SU-DHL-6 (cell line): ENCODE measurements at regions not wholly inside any gene's neighbourhood (a gene's known extent, or its start where the extent isn't known, plus 50 kb on each side); places are given as distances from the start of the nearest gene placed in this dataset.

Experiments used
- H2AFZ ChIP-seq: fragments of 200-600 bp; sonication (generic); 2 replicates; pipeline ENCODE4 v1.6.1; 2014; ENCODE audit warnings: low read depth, mild to moderate bottlenecking, moderate library complexity, mixed read lengths, antibody characterized with exemption, low read length; ENCODE audit not compliant: severe bottlenecking
- H3F3A ChIP-seq: fragments of 200-600 bp; shearing (Covaris generic); 2 replicates; pipeline ENCODE4 v1.6.0; 2016; ENCODE audit warnings: antibody characterized with exemption, mild to moderate bottlenecking; ENCODE audit not compliant: insufficient read depth
- H3K27ac ChIP-seq: fragments of 200-600 bp; sonication (generic); 2 replicates; pipeline ENCODE4 v1.5.1; 2016; ENCODE audit warnings: low read depth, mild to moderate bottlenecking, low read length, moderate library complexity, mixed read lengths
- H3K27me3 ChIP-seq: fragments of 200-600 bp; sonication (generic), shearing (Covaris generic); 2 replicates; pipeline ENCODE4 v1.6.0; 2014; ENCODE audit warnings: mild to moderate bottlenecking, low read length
- H3K36me3 ChIP-seq: fragments of 200-600 bp; sonication (generic); 2 replicates; pipeline ENCODE4 v1.6.1; 2014; ENCODE audit warnings: mild to moderate bottlenecking, low read length, mixed read lengths
- H3K4me2 ChIP-seq: fragments of 300-600, 200-600 bp; shearing (Covaris generic), sonication (generic); 2 replicates; pipeline ENCODE4 v1.6.0; 2014; ENCODE audit warnings: low read length, low read depth, mild to moderate bottlenecking; ENCODE audit not compliant: poor library complexity, severe bottlenecking
- H3K4me3 ChIP-seq: fragments of 200-600 bp; sonication (generic); 2 replicates; pipeline ENCODE4 v1.5.1; 2014; ENCODE audit warnings: antibody characterized with exemption, low read length, mild to moderate bottlenecking, mixed read lengths; ENCODE audit not compliant: insufficient read depth, poor library complexity, severe bottlenecking
- H3K79me2 ChIP-seq: fragments of 200-600 bp; sonication (generic); 2 replicates; pipeline ENCODE4 v1.6.1; 2014; ENCODE audit warnings: mild to moderate bottlenecking, low read length, moderate library complexity; ENCODE audit not compliant: insufficient read depth
- H3K9ac ChIP-seq: fragments of 200-600 bp; sonication (generic); 2 replicates; pipeline ENCODE4 v1.7.0; 2014; ENCODE audit warnings: mild to moderate bottlenecking, low read length
- H3K9me2 ChIP-seq: fragments of 200-600 bp; sonication (generic); replicated peaks from 2 replicates; pipeline ENCODE4 v1.6.1; 2014; ENCODE audit warnings: low read length; ENCODE audit not compliant: insufficient read depth
- H3K9me3 ChIP-seq: fragments of 200-600 bp; sonication (generic); 2 replicates; pipeline ENCODE4 v1.6.1; 2014; ENCODE audit warnings: low read length, mixed read lengths; ENCODE audit not compliant: insufficient read depth
- H4K20me1 ChIP-seq: fragments of 200-600 bp; sonication (generic); 2 replicates; pipeline ENCODE4 v1.6.1; 2014; ENCODE audit warnings: low read depth, mild to moderate bottlenecking, antibody characterized with exemption, low read length, moderate library complexity, mixed read lengths
- EZH2phosphoT487 ChIP-seq: fragments of 200-600 bp; sonication (generic), shearing (Covaris generic); conservative IDR thresholded peaks from 2 replicates; pipeline ENCODE4 v1.6.1; 2018; ENCODE audit warnings: mild to moderate bottlenecking, antibody characterized with exemption, low read length, moderate library complexity, mixed read lengths
- TF ChIP-seq, protein P1 (sequence below): fragments of 200-600 bp; sonication (generic); IDR thresholded peaks from one replicate; pipeline ENCODE4 v1.5.1; 2017; ENCODE audit warnings: antibody characterized with exemption, mild to moderate bottlenecking, low read length, moderate library complexity; ENCODE audit not compliant: insufficient read depth, poor library complexity, severe bottlenecking

DNA sequence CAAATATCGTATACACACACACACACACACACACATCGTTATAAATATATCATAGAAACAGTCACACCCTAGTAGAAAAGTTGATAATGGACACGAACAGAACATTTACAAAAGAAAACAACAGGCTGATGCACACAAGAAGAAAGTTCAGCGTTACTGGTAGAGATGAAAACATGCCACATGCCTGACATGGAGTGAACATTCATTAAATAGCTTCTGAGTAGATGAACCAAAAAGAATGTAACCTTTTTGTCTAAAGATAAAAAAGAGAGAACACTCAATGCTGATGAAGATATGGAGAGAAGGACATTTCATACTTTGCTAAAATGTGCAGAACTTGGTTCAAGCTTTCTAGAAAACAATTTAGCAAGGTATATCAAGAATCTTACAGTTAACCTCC is 173.4 kb upstream of the KLF14 start:
- Histone ChIP-seq H2AFZ (no peak overlapping the region), H3F3A (no peaks in the 10 kb centered on the region; the same call in 1 of the 2 replicates), H3K4me2 (no peak overlapping the region), H3K36me3 (no peaks in the 10 kb centered on the region), H3K9me3 (no peaks in the 10 kb centered on the region), H3K9me2 (no peaks in the 10 kb centered on the region), H3K9ac (no peak overlapping the region), H3K79me2 (peaks cover 5% of the 10 kb centered on the region; the same call in 1 of the 2 replicates), H3K4me3 (no peak overlapping the region), H3K27ac (no peak overlapping the region), H3K27me3 (no peaks in the 10 kb centered on the region), H4K20me1 (no peaks in the 10 kb centered on the region)
- no peak for TF ChIP-seq EZH2phosphoT487
- TF ChIP-seq, protein P1, sequence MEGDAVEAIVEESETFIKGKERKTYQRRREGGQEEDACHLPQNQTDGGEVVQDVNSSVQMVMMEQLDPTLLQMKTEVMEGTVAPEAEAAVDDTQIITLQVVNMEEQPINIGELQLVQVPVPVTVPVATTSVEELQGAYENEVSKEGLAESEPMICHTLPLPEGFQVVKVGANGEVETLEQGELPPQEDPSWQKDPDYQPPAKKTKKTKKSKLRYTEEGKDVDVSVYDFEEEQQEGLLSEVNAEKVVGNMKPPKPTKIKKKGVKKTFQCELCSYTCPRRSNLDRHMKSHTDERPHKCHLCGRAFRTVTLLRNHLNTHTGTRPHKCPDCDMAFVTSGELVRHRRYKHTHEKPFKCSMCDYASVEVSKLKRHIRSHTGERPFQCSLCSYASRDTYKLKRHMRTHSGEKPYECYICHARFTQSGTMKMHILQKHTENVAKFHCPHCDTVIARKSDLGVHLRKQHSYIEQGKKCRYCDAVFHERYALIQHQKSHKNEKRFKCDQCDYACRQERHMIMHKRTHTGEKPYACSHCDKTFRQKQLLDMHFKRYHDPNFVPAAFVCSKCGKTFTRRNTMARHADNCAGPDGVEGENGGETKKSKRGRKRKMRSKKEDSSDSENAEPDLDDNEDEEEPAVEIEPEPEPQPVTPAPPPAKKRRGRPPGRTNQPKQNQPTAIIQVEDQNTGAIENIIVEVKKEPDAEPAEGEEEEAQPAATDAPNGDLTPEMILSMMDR, result no peak

DNA sequence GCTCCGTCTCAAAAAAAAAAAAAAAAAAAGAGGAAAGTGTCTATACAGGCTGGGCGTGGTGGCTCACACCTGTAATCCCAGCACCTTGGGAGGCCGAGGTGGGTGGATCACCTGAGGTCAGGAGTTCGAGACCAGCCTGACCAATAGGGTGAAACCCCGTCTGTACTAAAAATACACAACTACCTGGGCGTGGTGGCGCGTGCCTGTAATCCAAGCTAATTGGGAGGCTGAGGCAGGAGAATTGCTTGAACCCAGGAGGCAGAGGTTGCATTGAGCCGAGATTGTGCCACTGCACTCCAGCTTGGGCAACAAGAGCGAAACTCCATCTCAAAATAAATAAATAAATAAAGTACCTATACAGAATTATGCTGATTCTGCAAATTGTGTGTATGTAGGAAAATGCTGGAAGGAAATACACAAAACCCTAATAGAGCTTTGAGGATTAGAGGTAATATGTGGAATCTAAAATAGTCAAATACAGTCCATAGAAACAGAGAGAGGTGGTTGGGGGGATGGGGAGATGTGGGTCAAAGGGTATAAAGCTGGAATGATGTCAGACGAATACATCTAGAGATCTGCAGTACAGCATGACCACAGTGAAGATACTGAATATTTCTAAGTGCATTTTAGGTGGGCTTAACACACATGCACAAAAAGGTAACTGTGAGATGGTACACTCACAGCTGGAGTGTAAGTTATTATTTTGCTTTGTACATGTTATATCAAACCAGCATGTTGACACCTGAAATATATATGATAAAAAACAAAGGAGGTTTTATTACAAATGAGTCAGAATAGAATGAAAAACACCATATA is 174.5 kb upstream of the KLF14 start:
- Histone ChIP-seq H4K20me1 (no peaks in the 10 kb centered on the region), H3K4me3 (no peak overlapping the region), H3F3A (peaks cover under 1% of the 10 kb centered on the region; the same call in 1 of the 2 replicates)

GRCh38 chr7:130909161-130909836 is 175.3 kb upstream of the KLF14 start:
- Histone ChIP-seq H2AFZ (no peak overlapping the region), H3K9ac (no peak overlapping the region), H3K27me3 (no peaks in the 10 kb centered on the region), H3K36me3 (no peaks in the 10 kb centered on the region), H3K27ac (no peak overlapping the region), H4K20me1 (no peaks in the 10 kb centered on the region), H3K9me2 (no peaks in the 10 kb centered on the region), H3K4me3 (no peak overlapping the region), H3K79me2 (peaks cover 11% of the 10 kb centered on the region; the same call in 1 of the 2 replicates), H3K9me3 (no peaks in the 10 kb centered on the region), H3F3A (peaks cover 7% of the 10 kb centered on the region), H3K4me2 (no peak overlapping the region)
- TF ChIP-seq, protein P1, result no peak
- no peak for TF ChIP-seq EZH2phosphoT487

More for the DNA sequence above, 174.5 kb upstream of the KLF14 start:
- H3K27ac ChIP-seq, result no peak overlapping the region
- peaks cover 11% of the 10 kb centered on the region; the same call in 1 of the 2 replicates for H3K79me2 ChIP-seq
- H3K9me3 ChIP-seq, result no peaks in the 10 kb centered on the region
- H3K9ac ChIP-seq, result no peak overlapping the region
- no peaks in the 10 kb centered on the region for H3K27me3 ChIP-seq
- no peak overlapping the region for H2AFZ ChIP-seq
- no peaks in the 10 kb centered on the region for H3K36me3 ChIP-seq
- H3K4me2 ChIP-seq, result no peak overlapping the region
- TF ChIP-seq EZH2phosphoT487, result no peak
- TF ChIP-seq, protein P1, result no peak
- no peaks in the 10 kb centered on the region for H3K9me2 ChIP-seq
